ENCODE measurements at regions not wholly inside any gene's neighbourhood (a gene's known extent, or its start where the extent isn't known, plus 50 kb on each side); places are given as distances from the start of the nearest gene placed in this dataset.

GRCh38 chr18:75530566-75531211, 103.2 kb upstream of the SMIM21 start:
- Histone ChIP-seq H3K9me3 (ENCODE audit: control insufficient read depth, low read length) (no peaks in the 10 kb centered on the region), H3K27ac (no peak overlapping the region), H3K79me2 (no peaks in the 10 kb centered on the region), H3K27me3 (ENCODE audit: control insufficient read depth, insufficient read depth, low read length) (no peaks in the 10 kb centered on the region), H3K9ac (no peak overlapping the region), H3K4me1 (no peaks in the 10 kb centered on the region), H3K4me2 (ENCODE audit: low read length) (no peak overlapping the region), H2AFZ (no peak overlapping the region), H3K36me3 (ENCODE audit: control insufficient read depth, insufficient read depth, low read length) (no peaks in the 10 kb centered on the region), H3K4me3 (ENCODE audit: low read depth, low read length) (no peak overlapping the region)
- no peak for TF ChIP-seq CTCF (IDR thresholded peaks at IDR 0.05)

- Histone ChIP-seq H2AFZ (no peak overlapping the region), H3K4me1 (no peaks in the 10 kb centered on the region), H3K27ac (no peak overlapping the region), H3K79me2 (no peaks in the 10 kb centered on the region), H3K36me3 (ENCODE audit: control insufficient read depth, insufficient read depth, low read length) (no peaks in the 10 kb centered on the region), H3K9me3 (ENCODE audit: control insufficient read depth, low read length) (no peaks in the 10 kb centered on the region), H3K9ac (no peak overlapping the region), H3K4me3 (ENCODE audit: low read depth, low read length) (no peak overlapping the region), H3K4me2 (ENCODE audit: low read length) (no peak overlapping the region), H3K27me3 (ENCODE audit: control insufficient read depth, insufficient read depth, low read length) (no peaks in the 10 kb centered on the region)
- no peak for TF ChIP-seq CTCF (IDR thresholded peaks at IDR 0.05)
Observed at GRCh38 chr18:75530118-75530517, 102.6 kb upstream of the SMIM21 start.

GRCh38 chr18:75529394-75529793, 101.9 kb upstream of the SMIM21 start:
- no peak overlapping the region for H3K4me2 ChIP-seq (ENCODE audit: low read length)
- H3K27me3 ChIP-seq (ENCODE audit: control insufficient read depth, insufficient read depth, low read length), result no peaks in the 10 kb centered on the region
- no peaks in the 10 kb centered on the region for H3K9me3 ChIP-seq (ENCODE audit: control insufficient read depth, low read length)
- H3K36me3 ChIP-seq (ENCODE audit: control insufficient read depth, insufficient read depth, low read length), result no peaks in the 10 kb centered on the region
- no peak for TF ChIP-seq CTCF (IDR thresholded peaks at IDR 0.05)
- no peak overlapping the region for H3K4me3 ChIP-seq (ENCODE audit: low read depth, low read length)
- H3K79me2 ChIP-seq, result no peaks in the 10 kb centered on the region
- H3K4me1 ChIP-seq, result no peaks in the 10 kb centered on the region
- no peak overlapping the region for H3K9ac ChIP-seq
- H2AFZ ChIP-seq, result no peak overlapping the region
- no peak overlapping the region for H3K27ac ChIP-seq

GRCh38 chr18:75527848-75528685, 100.6 kb upstream of the SMIM21 start:
- no peak for TF ChIP-seq CTCF (IDR thresholded peaks at IDR 0.05)
- H3K27me3 ChIP-seq (ENCODE audit: control insufficient read depth, insufficient read depth, low read length), result no peaks in the 10 kb centered on the region
- no peak overlapping the region for H3K4me2 ChIP-seq (ENCODE audit: low read length)
- no peak overlapping the region for H2AFZ ChIP-seq
- no peaks in the 10 kb centered on the region for H3K36me3 ChIP-seq (ENCODE audit: control insufficient read depth, insufficient read depth, low read length)
- no peak overlapping the region for H3K4me3 ChIP-seq (ENCODE audit: low read depth, low read length)
- no peaks in the 10 kb centered on the region for H3K79me2 ChIP-seq
- no peaks in the 10 kb centered on the region for H3K9me3 ChIP-seq (ENCODE audit: control insufficient read depth, low read length)
- H3K9ac ChIP-seq, result no peak overlapping the region
- no peak overlapping the region for H3K27ac ChIP-seq
- no peaks in the 10 kb centered on the region for H3K4me1 ChIP-seq
